ENCODE measurements at regions not wholly inside any gene's neighbourhood (a gene's known extent, or its start where the extent isn't known, plus 50 kb on each side); places are given as distances from the start of the nearest gene placed in this dataset.
"Not testable (repeated sequence)": the region's sequence is repeated elsewhere in the genome, so short reads cannot be mapped to it uniquely, and the experiment has no call there.

DNA sequence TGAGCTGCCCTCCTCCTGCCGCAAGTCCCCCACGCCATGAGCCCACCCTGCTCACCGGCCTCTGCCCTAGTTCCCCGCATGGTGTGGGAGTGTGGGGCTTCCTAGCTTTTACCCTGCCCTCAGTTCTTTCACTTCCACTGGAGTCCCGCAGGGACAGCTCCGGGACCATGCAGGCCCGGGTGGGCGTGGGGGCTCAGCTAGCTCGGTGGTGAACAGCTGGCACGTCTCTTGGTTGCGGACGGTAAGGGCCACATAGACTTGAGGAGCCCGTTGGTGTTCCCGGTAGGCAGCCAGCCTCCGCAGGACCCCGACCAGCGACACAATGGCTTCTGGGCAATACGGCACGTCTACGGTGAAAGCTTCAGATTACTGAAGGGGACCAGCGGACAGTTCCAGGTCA lies 108.9 kb upstream of the CCZ1B start:
- Histone ChIP-seq H3K9me3 (no peaks in the 10 kb centered on the region), H3K27ac (no peak overlapping the region), H3K4me3 (ENCODE audit: low read depth in 1 of 2, low read length in 1 of 2) (no peak overlapping the region), H3K36me3 (no peaks in the 10 kb centered on the region), H3K4me1 (ENCODE audit: control insufficient read depth in 1 of 2, insufficient read depth in 1 of 2, low read depth in 1 of 2, low read length in 1 of 2) (no peaks in the 10 kb centered on the region), H3K27me3 (no peaks in the 10 kb centered on the region)
- TF ChIP-seq, protein P1, sequence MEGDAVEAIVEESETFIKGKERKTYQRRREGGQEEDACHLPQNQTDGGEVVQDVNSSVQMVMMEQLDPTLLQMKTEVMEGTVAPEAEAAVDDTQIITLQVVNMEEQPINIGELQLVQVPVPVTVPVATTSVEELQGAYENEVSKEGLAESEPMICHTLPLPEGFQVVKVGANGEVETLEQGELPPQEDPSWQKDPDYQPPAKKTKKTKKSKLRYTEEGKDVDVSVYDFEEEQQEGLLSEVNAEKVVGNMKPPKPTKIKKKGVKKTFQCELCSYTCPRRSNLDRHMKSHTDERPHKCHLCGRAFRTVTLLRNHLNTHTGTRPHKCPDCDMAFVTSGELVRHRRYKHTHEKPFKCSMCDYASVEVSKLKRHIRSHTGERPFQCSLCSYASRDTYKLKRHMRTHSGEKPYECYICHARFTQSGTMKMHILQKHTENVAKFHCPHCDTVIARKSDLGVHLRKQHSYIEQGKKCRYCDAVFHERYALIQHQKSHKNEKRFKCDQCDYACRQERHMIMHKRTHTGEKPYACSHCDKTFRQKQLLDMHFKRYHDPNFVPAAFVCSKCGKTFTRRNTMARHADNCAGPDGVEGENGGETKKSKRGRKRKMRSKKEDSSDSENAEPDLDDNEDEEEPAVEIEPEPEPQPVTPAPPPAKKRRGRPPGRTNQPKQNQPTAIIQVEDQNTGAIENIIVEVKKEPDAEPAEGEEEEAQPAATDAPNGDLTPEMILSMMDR (IDR thresholded peaks at IDR 0.05), result no peak

DNA sequence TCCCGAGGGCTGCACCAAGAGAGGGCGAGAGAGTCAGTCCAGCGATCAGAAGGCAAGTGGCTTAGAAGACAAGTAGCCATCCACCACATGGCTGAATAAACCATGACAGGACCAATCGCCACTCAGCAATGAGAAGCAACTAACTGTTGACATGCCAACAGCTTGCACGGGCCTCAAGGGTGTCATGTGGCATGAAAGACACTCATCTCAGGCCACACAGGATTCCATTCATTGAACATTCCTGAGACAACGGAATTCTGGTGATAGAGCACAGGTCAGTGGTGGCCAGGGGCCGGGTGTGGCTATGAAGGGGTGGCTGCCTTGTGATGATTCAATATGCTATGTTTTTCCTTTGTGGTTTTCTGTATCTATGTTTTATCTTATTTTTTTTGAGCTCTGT lies 110.6 kb upstream of the CCZ1B start:
- not testable (repeated sequence) for H3K4me1 ChIP-seq (ENCODE audit: control insufficient read depth in 1 of 2, insufficient read depth in 1 of 2, low read depth in 1 of 2, low read length in 1 of 2); H3K36me3 ChIP-seq; H3K27ac ChIP-seq; H3K27me3 ChIP-seq; H3K9me3 ChIP-seq; H3K4me3 ChIP-seq (ENCODE audit: low read depth in 1 of 2, low read length in 1 of 2)

DNA sequence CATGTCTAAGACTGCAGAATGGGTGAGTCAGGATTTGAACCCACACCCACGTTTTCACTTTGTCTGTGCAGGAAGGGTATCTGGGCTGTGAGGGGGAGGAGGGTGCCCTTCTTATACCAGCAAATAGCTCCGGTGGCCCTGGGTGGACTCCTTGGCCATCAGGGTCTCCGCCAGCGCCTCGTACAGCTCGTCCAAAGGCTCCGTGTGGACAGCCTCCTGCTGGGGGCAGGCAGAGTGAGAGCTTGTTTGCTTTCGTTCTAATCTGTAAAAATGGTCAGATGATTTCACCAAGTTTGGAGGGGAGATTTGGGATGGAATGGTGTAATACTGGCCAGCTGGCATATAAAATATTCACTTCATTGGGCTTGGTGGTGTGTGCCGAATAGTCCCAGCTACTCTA lies 111.7 kb upstream of the CCZ1B start:
- not testable (repeated sequence) for H3K27me3 ChIP-seq; H3K4me1 ChIP-seq (ENCODE audit: control insufficient read depth in 1 of 2, insufficient read depth in 1 of 2, low read depth in 1 of 2, low read length in 1 of 2); H3K4me3 ChIP-seq (ENCODE audit: low read depth in 1 of 2, low read length in 1 of 2); H3K27ac ChIP-seq; H3K36me3 ChIP-seq; H3K9me3 ChIP-seq

DNA sequence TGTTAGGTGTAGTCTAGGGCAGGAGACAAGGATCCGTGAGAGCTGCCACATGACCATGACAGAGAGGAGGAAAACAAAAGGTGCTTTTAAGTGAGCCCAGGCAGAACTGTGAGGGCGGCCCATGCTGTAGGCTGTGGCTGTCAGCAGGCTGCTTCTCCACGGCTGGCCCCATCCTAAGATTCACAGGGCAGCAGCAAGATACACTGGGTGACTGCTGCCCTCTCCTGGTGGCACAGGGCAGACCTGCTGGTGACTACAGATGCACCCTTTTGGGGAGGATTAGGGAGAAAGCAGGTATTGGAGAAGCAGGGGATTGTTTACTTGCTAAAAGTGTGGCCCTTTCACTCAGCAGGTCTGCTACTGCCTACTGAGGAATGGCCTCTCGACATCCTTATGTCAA lies 112.2 kb upstream of the CCZ1B start:
- H3K4me3 ChIP-seq (ENCODE audit: low read depth in 1 of 2, low read length in 1 of 2); H3K4me1 ChIP-seq (ENCODE audit: control insufficient read depth in 1 of 2, insufficient read depth in 1 of 2, low read depth in 1 of 2, low read length in 1 of 2); H3K9me3 ChIP-seq; H3K36me3 ChIP-seq; H3K27ac ChIP-seq; H3K27me3 ChIP-seq: not testable (repeated sequence)

DNA sequence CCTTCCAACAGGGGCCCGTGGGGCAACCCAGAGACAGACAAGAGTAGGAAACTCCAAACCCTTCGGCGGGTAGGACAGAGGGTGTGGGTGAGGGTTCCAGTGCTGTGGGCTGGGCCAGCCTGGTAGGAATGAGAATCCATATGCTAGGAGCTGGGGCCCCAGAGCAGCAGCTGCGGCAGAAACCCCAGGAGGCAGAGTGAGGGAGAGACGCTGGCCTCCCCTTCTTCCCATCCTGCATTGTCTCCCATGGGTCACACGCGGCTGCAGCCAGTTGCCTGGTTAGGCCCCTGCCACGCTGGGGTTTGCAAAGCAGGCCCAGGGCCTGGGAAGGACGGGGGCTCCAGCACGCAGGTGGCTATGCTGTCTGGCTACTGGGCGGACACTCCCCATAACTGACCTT lies 113.1 kb upstream of the CCZ1B start:
- not testable (repeated sequence) for H3K4me1 ChIP-seq (ENCODE audit: control insufficient read depth in 1 of 2, insufficient read depth in 1 of 2, low read depth in 1 of 2, low read length in 1 of 2); H3K36me3 ChIP-seq; H3K9me3 ChIP-seq; H3K27ac ChIP-seq; H3K4me3 ChIP-seq (ENCODE audit: low read depth in 1 of 2, low read length in 1 of 2); H3K27me3 ChIP-seq

DNA sequence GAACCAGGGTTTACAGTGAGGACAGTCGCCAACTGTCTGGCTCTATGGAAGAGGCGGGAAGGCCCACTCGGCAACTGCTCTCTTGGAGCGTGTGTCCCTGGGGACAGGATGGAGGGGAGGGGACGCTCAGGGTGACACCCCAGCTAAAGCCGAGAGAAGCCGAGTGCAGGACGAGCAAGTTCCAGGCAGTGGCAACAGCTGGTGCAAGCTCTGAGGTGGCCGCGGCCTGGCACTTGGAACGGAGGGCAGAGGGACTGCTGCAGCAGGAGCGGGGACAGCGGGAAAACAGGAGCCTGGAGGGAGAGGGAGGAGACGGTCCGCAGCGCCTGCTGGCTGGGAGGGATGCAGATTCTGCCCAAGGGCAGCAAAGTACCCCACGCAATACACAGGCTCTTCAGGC lies 113.8 kb upstream of the CCZ1B start:
- not testable (repeated sequence) for H3K9me3 ChIP-seq; H3K4me3 ChIP-seq (ENCODE audit: low read depth in 1 of 2, low read length in 1 of 2); H3K27ac ChIP-seq; H3K4me1 ChIP-seq (ENCODE audit: control insufficient read depth in 1 of 2, insufficient read depth in 1 of 2, low read depth in 1 of 2, low read length in 1 of 2); H3K36me3 ChIP-seq; H3K27me3 ChIP-seq

DNA sequence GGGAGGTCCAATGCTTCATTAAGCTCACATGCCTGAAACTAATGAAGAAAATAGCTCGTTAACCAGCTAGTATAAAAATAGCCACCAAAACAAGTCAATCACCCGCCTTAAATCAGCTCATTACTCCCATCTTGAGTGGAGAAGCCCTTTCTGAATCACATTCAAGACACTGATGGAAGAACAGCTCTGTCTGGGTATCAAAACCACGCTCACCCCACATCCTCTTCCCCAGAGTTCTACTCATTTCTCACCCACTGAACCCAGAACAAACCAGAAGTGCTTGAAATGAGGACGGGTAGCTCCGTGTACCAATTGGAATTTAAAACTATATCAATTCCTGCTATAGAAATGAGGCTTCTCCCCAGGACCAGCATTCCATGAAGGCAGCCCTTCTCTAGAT lies 120.8 kb upstream of the CCZ1B start:
- H3K27me3 ChIP-seq; H3K4me3 ChIP-seq (ENCODE audit: low read depth in 1 of 2, low read length in 1 of 2); H3K36me3 ChIP-seq; H3K4me1 ChIP-seq (ENCODE audit: control insufficient read depth in 1 of 2, insufficient read depth in 1 of 2, low read depth in 1 of 2, low read length in 1 of 2); H3K9me3 ChIP-seq; H3K27ac ChIP-seq: not testable (repeated sequence)

DNA sequence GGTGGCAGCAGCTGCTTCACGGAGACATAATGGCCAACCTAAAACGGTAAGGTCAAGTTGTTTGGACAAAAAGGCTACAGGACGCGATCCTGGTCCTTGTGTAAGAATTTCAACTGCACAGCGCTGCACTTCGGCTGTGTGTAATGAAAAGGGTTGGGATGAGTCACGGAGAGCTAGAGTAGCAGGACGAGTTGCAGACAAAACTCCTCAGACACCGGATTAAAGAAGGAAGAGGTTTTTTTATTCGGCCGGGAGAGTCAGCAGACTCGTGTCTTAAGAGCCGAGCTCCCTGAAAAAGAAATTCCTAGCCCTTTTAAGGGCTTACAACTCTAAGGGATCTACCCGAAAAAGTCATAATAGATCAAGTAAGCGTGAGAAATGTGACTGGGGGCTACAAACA lies 124.2 kb upstream of the CCZ1B start:
- not testable (repeated sequence) for H3K36me3 ChIP-seq; H3K27me3 ChIP-seq; H3K9me3 ChIP-seq; H3K4me3 ChIP-seq (ENCODE audit: low read depth in 1 of 2, low read length in 1 of 2); H3K27ac ChIP-seq; H3K4me1 ChIP-seq (ENCODE audit: control insufficient read depth in 1 of 2, insufficient read depth in 1 of 2, low read depth in 1 of 2, low read length in 1 of 2)

DNA sequence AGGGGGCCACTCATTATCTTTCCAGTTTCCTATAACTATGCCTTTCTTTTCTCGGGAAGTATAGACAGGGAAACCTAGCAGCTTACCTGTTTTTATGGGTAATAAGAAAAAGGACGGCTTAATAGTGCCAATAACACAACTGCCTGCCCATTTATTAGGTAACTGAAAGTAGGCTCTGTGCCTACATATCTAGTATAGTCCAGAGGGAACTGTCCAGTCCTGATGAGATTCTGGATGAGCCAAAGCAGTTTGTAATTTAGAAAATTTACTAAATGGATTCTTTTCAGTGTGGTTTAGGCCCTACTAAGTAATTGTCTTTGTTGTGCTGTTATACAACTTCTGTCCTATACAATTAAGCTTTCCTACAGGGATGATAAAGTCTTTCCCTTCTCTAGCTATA lies 125.5 kb upstream of the CCZ1B start:
- H3K36me3 ChIP-seq; H3K27ac ChIP-seq; H3K9me3 ChIP-seq; H3K4me1 ChIP-seq (ENCODE audit: control insufficient read depth in 1 of 2, insufficient read depth in 1 of 2, low read depth in 1 of 2, low read length in 1 of 2); H3K4me3 ChIP-seq (ENCODE audit: low read depth in 1 of 2, low read length in 1 of 2); H3K27me3 ChIP-seq: not testable (repeated sequence)

DNA sequence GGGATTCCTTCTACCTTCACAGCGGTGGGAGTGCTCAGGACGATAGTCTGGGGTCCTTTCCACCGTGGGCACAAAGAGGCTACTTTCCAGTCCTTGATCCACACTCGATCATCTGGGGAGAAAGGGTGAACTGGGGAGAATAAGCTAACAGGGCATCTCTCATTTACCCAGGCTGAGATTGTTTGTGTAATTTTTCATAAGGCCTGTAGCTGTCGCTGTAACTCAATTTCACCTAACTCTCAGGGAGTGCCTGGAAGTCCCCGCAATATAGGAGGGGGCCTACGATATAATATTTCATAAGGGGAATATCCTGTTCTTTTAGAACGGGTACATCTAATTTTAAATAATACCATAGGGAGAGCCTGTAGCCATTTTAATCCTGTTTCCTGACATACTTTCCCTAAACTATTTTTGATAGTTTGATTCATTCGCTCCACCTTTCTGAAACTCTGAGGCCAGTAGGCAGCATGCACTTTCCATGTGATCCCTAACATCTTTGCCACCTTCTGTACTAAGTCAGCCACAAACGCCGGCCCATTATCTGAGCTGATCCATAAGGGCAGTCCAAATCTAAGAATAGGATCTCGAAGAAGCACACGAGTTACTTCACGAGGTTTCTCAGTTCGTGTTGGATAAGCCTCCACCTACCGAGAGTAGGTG lies 127.2 kb upstream of the CCZ1B start:
- not testable (repeated sequence) for H3K4me1 ChIP-seq (ENCODE audit: control insufficient read depth in 1 of 2, insufficient read depth in 1 of 2, low read depth in 1 of 2, low read length in 1 of 2); H3K27ac ChIP-seq; H3K4me3 ChIP-seq (ENCODE audit: low read depth in 1 of 2, low read length in 1 of 2)

DNA sequence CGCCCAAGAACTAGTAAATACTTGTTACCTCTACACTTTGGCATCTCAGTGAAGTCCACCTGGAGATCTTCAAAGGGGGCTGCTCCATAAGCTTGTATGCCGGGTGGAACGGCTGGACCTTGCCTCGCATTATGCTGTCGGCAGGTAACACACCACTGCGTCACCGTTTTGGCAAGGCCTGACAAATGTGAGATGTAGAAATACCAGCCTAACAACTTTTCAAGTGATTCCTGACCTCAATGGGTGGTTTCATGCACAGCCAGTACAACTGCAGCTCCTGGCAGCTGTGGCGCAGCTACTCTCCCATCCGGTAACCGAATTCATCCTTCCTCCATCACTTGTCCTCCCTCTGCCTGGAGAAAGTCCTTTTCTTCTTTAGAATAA lies 127.7 kb upstream of the CCZ1B start:
- not testable (repeated sequence) for H3K27ac ChIP-seq; H3K4me3 ChIP-seq (ENCODE audit: low read depth in 1 of 2, low read length in 1 of 2); H3K9me3 ChIP-seq; H3K36me3 ChIP-seq; H3K4me1 ChIP-seq (ENCODE audit: control insufficient read depth in 1 of 2, insufficient read depth in 1 of 2, low read depth in 1 of 2, low read length in 1 of 2); H3K27me3 ChIP-seq

More for the DNA sequence above, 127.2 kb upstream of the CCZ1B start:
- H3K36me3 ChIP-seq, H3K27me3 ChIP-seq, H3K9me3 ChIP-seq: not testable (repeated sequence)

DNA sequence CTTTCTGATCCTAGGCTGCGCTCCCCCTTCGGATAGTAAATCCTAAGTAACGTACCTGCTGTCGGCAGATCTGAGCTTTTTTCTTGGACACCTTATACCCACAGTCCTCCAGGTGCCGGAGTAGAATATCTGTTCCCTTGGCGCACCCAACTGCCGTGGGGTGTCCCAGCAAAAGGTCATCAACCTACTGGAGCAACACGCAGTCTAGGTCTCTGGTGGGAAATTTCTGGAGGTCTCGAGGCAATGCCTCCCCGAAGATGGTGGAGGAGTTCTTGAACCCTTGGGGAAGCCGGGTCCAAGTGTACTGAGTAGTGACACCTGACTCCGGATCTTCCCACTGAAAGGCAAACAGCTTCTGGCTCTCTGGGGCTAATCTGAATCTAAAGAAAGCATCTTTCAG lies 129.3 kb upstream of the CCZ1B start:
- not testable (repeated sequence) for H3K27ac ChIP-seq; H3K9me3 ChIP-seq; H3K27me3 ChIP-seq; H3K4me1 ChIP-seq (ENCODE audit: control insufficient read depth in 1 of 2, insufficient read depth in 1 of 2, low read depth in 1 of 2, low read length in 1 of 2); H3K36me3 ChIP-seq; H3K4me3 ChIP-seq (ENCODE audit: low read depth in 1 of 2, low read length in 1 of 2)

DNA sequence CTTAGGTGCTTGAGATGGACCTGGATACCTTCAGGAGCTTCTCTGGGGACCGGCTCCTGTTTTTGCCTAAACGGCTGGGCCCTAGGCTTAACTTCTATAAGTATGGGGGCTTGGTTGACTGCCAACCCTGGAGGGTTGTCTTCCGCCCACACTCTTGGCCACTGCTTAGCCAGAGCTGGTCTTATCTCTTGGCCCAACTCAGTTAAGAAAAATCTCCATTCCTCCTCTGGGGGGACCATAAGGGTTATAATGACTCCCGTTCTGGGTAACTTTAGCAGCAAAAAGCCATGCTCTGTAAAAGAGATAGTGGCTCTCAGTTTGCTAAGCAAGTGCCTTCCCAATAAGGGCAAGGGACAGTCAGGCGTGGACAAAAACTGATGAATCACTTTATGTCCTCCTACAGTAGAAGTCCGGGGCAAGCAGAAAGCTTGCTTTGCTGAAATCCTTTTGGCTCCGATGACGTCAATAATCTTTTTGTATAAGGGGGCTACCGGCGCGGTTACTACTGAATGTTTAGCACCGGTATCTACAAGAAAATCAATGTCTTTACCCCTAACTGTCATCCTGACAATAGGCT lies 130.0 kb upstream of the CCZ1B start:
- not testable (repeated sequence) for H3K27ac ChIP-seq; H3K4me1 ChIP-seq (ENCODE audit: control insufficient read depth in 1 of 2, insufficient read depth in 1 of 2, low read depth in 1 of 2, low read length in 1 of 2); H3K36me3 ChIP-seq; H3K27me3 ChIP-seq; H3K9me3 ChIP-seq; H3K4me3 ChIP-seq (ENCODE audit: low read depth in 1 of 2, low read length in 1 of 2)

Data from neutrophil (primary cell).